HUES64 (cell line): ENCODE measurements at regions not wholly inside any gene's neighbourhood (a gene's known extent, or its start where the extent isn't known, plus 50 kb on each side); places are given as distances from the start of the nearest gene placed in this dataset.

Source experiments
- H3K27ac ChIP-seq: 2 replicates; pipeline ENCODE4 v1.7.0; 2013; ENCODE audit warnings: low read depth, low read length, inconsistent platforms
- H3K27me3 ChIP-seq: 2 replicates; pipeline ENCODE4 v1.6.1; 2013; ENCODE audit warnings: mild to moderate bottlenecking, low read length; ENCODE audit not compliant: insufficient read depth
- H3K36me3 ChIP-seq: 2 replicates; pipeline ENCODE4 v1.6.1; 2013; ENCODE audit warnings: mild to moderate bottlenecking, low read length; ENCODE audit not compliant: insufficient read depth
- H3K4me1 ChIP-seq: 2 replicates; pipeline ENCODE4 v1.6.1; 2013; ENCODE audit warnings: mild to moderate bottlenecking, low read length, moderate library complexity; ENCODE audit not compliant: insufficient read depth
- H3K4me3 ChIP-seq: 2 replicates; pipeline ENCODE4 v1.5.1; 2013; ENCODE audit warnings: mild to moderate bottlenecking, low read length, moderate library complexity
- H3K9ac ChIP-seq: 2 replicates; pipeline ENCODE4 v1.6.1; 2013; ENCODE audit warnings: mild to moderate bottlenecking, low read depth, low read length
- H3K9me3 ChIP-seq: 2 replicates; pipeline ENCODE4 v1.6.1; 2013; ENCODE audit warnings: low read depth, low read length; ENCODE audit not compliant: insufficient read depth
- WGBS: fragments of 150-250, 120-280 bp; methylation state at CpG from one replicate; pipeline ENCODE4 v1.1.7; 2013; ENCODE audit warnings: missing lambda C conversion rate; 5-methylcytosine and 5-hydroxymethylcytosine counted together

- Histone ChIP-seq H3K4me1 (0 out of 2 replicates have a peak, but pooled peaks cover 4% of the 10 kb centered on the region), H3K9ac (no peak overlapping the region), H3K27ac (no peak overlapping the region), H3K27me3 (no peaks in the 10 kb centered on the region), H3K4me3 (no peak overlapping the region), H3K9me3 (peaks cover 6% of the 10 kb centered on the region; the same call in 1 of the 2 replicates), H3K36me3 (no peaks in the 10 kb centered on the region)
Measured at GRCh38 chr4:4740071-4740470, 119.4 kb upstream of the MSX1 start.

GRCh38 chr4:4735870-4736269 is 123.6 kb upstream of the MSX1 start:
- Histone ChIP-seq H3K4me1 (0 out of 2 replicates have a peak, but pooled peaks cover 4% of the 10 kb centered on the region), H3K27me3 (no peaks in the 10 kb centered on the region), H3K4me3 (no peak overlapping the region), H3K9ac (no peak overlapping the region), H3K9me3 (no peaks in the 10 kb centered on the region), H3K36me3 (no peaks in the 10 kb centered on the region), H3K27ac (no peak overlapping the region)
- 87% methylated on average over 6 of the region's 6 CpGs for WGBS

GRCh38 chr4:4735136-4735750 is 124.2 kb upstream of the MSX1 start:
- no peaks in the 10 kb centered on the region for H3K9me3 ChIP-seq
- no peaks in the 10 kb centered on the region for H3K36me3 ChIP-seq
- 0 out of 2 replicates have a peak, but pooled peaks cover 4% of the 10 kb centered on the region for H3K4me1 ChIP-seq
- WGBS = 71% methylated on average over 9 of the region's 9 CpGs
- no peak overlapping the region for H3K4me3 ChIP-seq
- no peaks in the 10 kb centered on the region for H3K27me3 ChIP-seq
- H3K27ac ChIP-seq = no peak overlapping the region
- H3K9ac ChIP-seq = no peak overlapping the region

GRCh38 chr4:4734425-4734824 is 125.0 kb upstream of the MSX1 start:
- H3K27me3 ChIP-seq = no peaks in the 10 kb centered on the region
- 88% methylated on average over 5 of the region's 5 CpGs for WGBS

GRCh38 chr4:4733663-4734062 is 125.8 kb upstream of the MSX1 start:
- Histone ChIP-seq H3K27me3 (no peaks in the 10 kb centered on the region), H3K4me3 (no peak overlapping the region), H3K4me1 (0 out of 2 replicates have a peak, but pooled peaks cover 4% of the 10 kb centered on the region), H3K9me3 (no peaks in the 10 kb centered on the region), H3K36me3 (no peaks in the 10 kb centered on the region), H3K9ac (no peak overlapping the region), H3K27ac (no peak overlapping the region)
- whole genome bisulfite sequencing = 96% methylated on average over 3 of the region's 3 CpGs

More at GRCh38 chr4:4734425-4734824, 125.0 kb upstream of the MSX1 start:
- Histone ChIP-seq H3K4me3 (no peak overlapping the region), H3K9me3 (no peaks in the 10 kb centered on the region), H3K4me1 (0 out of 2 replicates have a peak, but pooled peaks cover 4% of the 10 kb centered on the region), H3K9ac (no peak overlapping the region), H3K36me3 (no peaks in the 10 kb centered on the region), H3K27ac (no peak overlapping the region)

GRCh38 chr4:4730249-4730648 is 129.2 kb upstream of the MSX1 start:
- no peaks in the 10 kb centered on the region for H3K27me3 ChIP-seq
- no peak overlapping the region for H3K4me3 ChIP-seq
- H3K9me3 ChIP-seq = peaks cover 14% of the 10 kb centered on the region
- no peak overlapping the region for H3K27ac ChIP-seq
- no peaks in the 10 kb centered on the region for H3K4me1 ChIP-seq
- 90% methylated on average over 11 of the region's 11 CpGs for WGBS
- no peak overlapping the region for H3K9ac ChIP-seq
- no peaks in the 10 kb centered on the region for H3K36me3 ChIP-seq

- no peaks in the 10 kb centered on the region for H3K36me3 ChIP-seq
- 92% methylated on average over 7 of the region's 7 CpGs for WGBS
- peaks cover 22% of the 10 kb centered on the region for H3K9me3 ChIP-seq
- no peak overlapping the region for H3K27ac ChIP-seq
- no peaks in the 10 kb centered on the region for H3K4me1 ChIP-seq
- no peak overlapping the region for H3K4me3 ChIP-seq
- H3K9ac ChIP-seq = no peak overlapping the region
- H3K27me3 ChIP-seq = no peaks in the 10 kb centered on the region
Measured at GRCh38 chr4:4729206-4729605, 130.3 kb upstream of the MSX1 start.

GRCh38 chr4:4727536-4727935 is 131.9 kb upstream of the MSX1 start:
- Histone ChIP-seq H3K9ac (no peak overlapping the region), H3K36me3 (no peaks in the 10 kb centered on the region), H3K9me3 (peaks cover 24% of the 10 kb centered on the region), H3K27me3 (no peaks in the 10 kb centered on the region), H3K4me3 (no peak overlapping the region), H3K4me1 (no peaks in the 10 kb centered on the region), H3K27ac (no peak overlapping the region)
- no CpG with 5 or more reads among the region's 1 CpG for WGBS

GRCh38 chr4:4726051-4726450 is 133.4 kb upstream of the MSX1 start:
- H3K27ac ChIP-seq = no peak overlapping the region
- no peaks in the 10 kb centered on the region for H3K27me3 ChIP-seq
- H3K36me3 ChIP-seq = no peaks in the 10 kb centered on the region
- no peaks in the 10 kb centered on the region for H3K4me1 ChIP-seq
- no peak overlapping the region for H3K4me3 ChIP-seq
- H3K9me3 ChIP-seq = peaks cover 24% of the 10 kb centered on the region
- no peak overlapping the region for H3K9ac ChIP-seq
- 92% methylated on average over 2 of the region's 2 CpGs for WGBS

GRCh38 chr4:4724321-4724720 is 135.1 kb upstream of the MSX1 start:
- Histone ChIP-seq H3K9me3 (peaks cover 24% of the 10 kb centered on the region), H3K9ac (no peak overlapping the region), H3K4me3 (no peak overlapping the region), H3K36me3 (no peaks in the 10 kb centered on the region), H3K27me3 (no peaks in the 10 kb centered on the region), H3K27ac (no peak overlapping the region), H3K4me1 (peaks cover 1% of the 10 kb centered on the region; the same call in 1 of the 2 replicates)
- WGBS = 86% methylated on average over 4 of the region's 4 CpGs

GRCh38 chr4:4721636-4722035 is 137.8 kb upstream of the MSX1 start:
- Histone ChIP-seq H3K4me3 (no peak overlapping the region), H3K36me3 (no peaks in the 10 kb centered on the region), H3K27me3 (no peaks in the 10 kb centered on the region), H3K27ac (no peak overlapping the region), H3K4me1 (peaks cover 8% of the 10 kb centered on the region), H3K9ac (no peak overlapping the region), H3K9me3 (peaks cover 24% of the 10 kb centered on the region)
- WGBS = 99% methylated on average over 4 of the region's 5 CpGs

GRCh38 chr4:4720646-4721045 is 138.8 kb upstream of the MSX1 start:
- no peak overlapping the region for H3K9ac ChIP-seq
- H3K9me3 ChIP-seq = peaks cover 14% of the 10 kb centered on the region
- H3K27me3 ChIP-seq = no peaks in the 10 kb centered on the region; the same call in 1 of the 2 replicates
- no peaks in the 10 kb centered on the region for H3K36me3 ChIP-seq
- no peak overlapping the region for H3K4me3 ChIP-seq
- peaks cover 8% of the 10 kb centered on the region for H3K4me1 ChIP-seq
- no peak overlapping the region for H3K27ac ChIP-seq
- 83% methylated on average over 6 of the region's 6 CpGs for WGBS
